OCI-M2 (cell line): ENCODE measurements at regions not wholly inside any gene's neighbourhood (a gene's known extent, or its start where the extent isn't known, plus 50 kb on each side); places are given as distances from the start of the nearest gene placed in this dataset.
"Not testable (repeated sequence)": the region's sequence is repeated elsewhere in the genome, so short reads cannot be mapped to it uniquely, and the experiment has no call there.

ENCODE experiments used
- DNase-seq: peaks from one replicate; lab custom pipeline; 2025; ENCODE audit not compliant: unreplicated experiment; lab: John Stamatoyannopoulos, UW

DNA sequence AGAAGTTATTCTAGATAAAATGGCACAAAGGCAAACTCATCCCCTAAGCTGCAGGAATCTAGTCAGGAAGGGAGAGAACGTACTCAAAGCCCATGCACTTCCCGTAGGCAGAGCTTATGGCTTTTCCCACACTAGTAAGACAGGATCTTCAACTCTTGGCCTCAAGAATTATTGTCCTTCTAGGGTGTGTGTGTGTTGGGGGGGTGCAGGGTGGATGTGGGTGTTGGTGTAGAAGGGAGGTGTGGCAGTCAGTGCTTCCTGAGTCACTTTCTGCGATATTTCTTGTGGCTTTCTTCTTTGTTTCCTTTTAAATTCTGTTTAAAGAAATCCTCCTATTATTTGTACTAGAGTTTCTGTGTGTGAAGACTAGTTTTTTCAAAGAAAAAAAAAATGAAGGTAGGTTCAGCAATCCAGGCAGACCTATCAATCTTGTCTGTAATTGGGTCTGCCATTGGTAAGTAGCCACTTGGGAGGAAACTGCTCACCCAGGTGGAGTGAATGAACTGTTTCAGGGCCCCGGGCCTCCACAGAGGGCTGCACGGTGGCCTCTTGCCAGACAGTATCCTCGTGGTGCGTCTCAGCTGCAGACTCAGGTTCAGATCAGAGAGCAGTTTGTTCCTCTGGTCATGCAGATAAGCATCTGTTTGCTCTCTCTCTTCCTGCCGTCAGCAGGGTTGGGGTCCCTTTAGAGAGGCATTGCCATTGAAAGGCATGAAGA lies 131.9 kb downstream of the NPR3 start:
- DNase-seq, result no peak

- DNase-seq, result no peak
These were observed 132.4 kb downstream of the NPR3 start for GRCh38 chr5:32843531-32843895.

GRCh38 chr5:32845171-32845570 lies 134.1 kb downstream of the NPR3 start:
- DNase-seq, result no peak

GRCh38 chr5:32848120-32848519 lies 137.0 kb downstream of the NPR3 start:
- no peak for DNase-seq

DNA sequence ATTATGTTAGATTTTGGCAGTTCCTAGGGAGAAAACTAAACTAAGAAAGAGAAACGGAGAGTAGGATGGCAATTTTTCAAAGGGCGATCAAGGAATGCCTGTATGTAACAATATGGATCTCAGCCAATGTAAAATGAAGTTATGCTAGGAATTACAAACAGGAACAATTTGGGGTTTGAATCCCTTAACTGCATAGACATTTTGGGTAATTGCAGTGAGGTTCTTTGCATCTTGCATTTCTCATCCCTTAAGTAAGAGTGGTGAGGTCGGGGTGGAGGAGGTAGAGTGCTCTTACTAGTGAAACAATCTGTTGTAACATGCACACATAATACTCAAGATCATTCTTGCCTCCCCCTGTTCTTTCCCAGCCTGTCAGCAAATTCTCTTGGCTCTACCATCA lies 137.6 kb downstream of the NPR3 start:
- no peak for DNase-seq

DNA sequence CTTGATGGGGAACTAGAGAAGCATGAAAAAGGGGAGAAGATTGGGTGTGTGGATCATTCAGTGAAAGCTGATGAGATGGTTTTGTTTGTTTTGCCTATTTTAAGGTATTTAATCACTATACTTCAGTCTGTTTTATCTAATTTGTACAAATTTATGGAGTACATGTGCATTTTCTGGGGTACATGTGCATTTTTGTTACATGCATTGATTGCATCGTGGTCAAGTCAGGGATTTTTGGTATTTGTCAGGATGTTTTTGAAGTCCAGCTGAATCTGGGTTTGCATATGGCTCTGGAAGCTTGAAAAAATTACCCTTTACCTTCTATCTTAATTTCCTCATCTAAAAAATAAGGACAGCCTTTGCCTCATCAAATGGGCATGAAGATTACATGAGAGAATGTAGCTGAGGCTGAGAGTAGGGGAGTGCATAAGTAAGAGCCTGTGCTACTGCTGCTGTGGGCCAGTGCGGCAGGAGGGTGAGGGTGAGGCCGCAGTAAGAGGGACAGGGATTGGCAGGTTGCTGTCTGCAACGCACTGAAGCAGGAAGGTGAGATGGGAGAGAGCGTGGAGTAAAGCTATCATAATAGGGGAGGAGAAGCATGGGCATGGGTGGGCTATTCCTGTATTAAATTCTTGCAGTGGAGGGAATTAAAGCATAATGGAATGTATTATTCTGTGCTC lies 139.8 kb downstream of the NPR3 start:
- no peak for DNase-seq

GRCh38 chr5:32851559-32852173 lies 140.5 kb downstream of the NPR3 start:
- DNase-seq, result no peak

GRCh38 chr5:32852535-32852934 lies 141.4 kb downstream of the NPR3 start:
- no peak for DNase-seq

- DNase-seq, result no peak
These were observed 141.9 kb downstream of the NPR3 start for GRCh38 chr5:32852976-32853375.

DNA sequence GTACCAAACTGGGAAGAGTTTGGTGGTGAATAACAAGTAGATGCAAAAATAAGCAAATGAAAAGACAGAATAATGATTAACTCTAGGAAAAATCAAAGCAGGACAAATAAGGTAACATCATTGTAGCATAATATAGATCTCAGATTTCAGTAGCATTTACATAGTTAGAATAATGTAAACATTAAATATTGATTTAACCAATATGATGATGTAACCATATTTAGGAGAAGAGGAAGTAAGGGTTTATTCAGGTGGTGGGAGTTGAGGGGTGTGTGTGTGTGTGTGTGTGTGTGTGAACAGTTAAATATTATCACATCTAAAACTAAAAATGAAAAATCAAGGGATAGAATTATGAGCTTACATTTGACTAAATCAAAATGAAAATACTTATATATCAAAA lies 143.4 kb downstream of the NPR3 start:
- DNase-seq, result no peak

- no peak for DNase-seq
These were observed 148.1 kb downstream of the NPR3 start for GRCh38 chr5:32859211-32859641.

GRCh38 chr5:32865475-32865874 lies 154.4 kb downstream of the NPR3 start:
- no peak for DNase-seq

- DNase-seq, result no peak
These were observed 155.0 kb downstream of the NPR3 start for GRCh38 chr5:32866138-32866537.

DNA sequence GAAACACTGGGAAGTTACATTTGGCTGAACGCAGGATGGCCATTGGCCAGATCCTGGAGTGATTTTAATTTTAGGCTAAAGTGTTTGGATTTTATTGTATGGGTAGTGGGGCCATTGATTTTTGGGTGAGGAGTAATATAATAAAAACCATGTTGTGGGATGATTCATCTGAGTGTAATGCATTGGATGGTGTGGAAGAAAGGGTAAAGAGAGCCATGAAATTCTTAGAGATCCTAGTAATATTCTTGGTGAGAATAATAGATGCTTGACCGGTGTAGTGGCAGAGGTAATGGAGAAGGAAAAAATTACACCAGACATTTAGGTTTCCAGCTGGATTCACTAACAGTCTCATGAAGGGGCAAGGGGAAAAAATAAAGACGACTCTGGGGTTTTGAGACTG lies 158.1 kb downstream of the NPR3 start:
- DNase-seq, result no peak

DNA sequence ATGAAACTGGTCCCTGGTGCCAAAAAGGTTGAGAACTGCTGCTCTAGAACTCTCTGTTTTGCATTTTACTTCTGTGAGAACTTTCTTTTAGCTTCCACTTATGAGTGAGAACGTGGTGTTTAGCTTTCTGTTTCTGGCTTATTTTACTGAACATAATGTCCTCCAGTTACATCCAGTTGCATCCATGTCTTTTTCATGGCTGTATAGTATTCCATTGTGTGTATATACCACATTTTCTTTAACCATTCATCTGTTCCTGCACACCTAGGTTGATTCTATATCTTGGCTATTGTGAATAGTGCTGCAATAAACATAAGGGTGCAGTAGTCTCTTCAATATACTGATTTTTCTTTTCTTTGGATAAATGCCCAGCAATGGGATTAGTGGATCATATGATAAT lies 165.7 kb downstream of the NPR3 start:
- DNase-seq, result no peak

- DNase-seq, result not testable (repeated sequence)
These were observed 168.2 kb downstream of the NPR3 start for GRCh38 chr5:32879364-32879763.

DNA sequence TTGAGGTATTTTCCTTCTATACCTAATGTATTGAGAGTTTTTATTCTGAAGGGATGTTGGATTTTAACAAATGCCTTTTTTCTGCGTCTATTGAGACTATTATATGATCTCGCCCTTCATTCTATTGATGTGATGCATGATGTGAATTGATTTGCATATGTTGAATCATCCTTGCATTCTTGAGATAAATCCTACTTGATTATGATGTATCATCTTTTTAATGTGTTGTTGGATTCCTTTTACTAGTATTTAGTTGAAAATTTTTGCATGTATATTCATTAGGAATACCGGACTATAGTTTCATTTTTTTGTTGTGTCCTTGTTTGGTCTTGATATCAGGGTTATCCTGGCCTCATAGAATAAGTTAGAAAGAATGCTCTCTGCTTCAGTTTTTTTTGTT lies 169.7 kb downstream of the NPR3 start:
- DNase-seq, result no peak

DNA sequence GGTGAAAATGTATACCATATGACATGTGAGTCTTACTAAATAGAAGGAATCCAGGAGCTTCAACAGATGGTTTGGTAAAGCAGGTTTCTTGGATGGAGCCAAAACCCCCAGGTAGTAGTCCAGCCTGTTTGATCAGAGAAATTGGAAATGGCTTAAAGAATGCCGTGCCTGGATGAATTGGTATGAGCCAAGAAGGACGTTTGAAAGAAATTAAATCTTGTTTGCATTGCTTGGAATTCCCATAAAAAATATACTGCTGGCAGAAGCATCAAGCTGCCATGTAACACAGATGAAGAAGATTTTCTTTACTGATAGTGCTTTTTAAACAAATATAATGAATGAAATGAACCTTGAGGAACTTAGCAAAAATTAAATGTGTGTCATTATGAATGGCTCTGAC lies 176.3 kb downstream of the NPR3 start:
- DNase-seq, result no peak

DNA sequence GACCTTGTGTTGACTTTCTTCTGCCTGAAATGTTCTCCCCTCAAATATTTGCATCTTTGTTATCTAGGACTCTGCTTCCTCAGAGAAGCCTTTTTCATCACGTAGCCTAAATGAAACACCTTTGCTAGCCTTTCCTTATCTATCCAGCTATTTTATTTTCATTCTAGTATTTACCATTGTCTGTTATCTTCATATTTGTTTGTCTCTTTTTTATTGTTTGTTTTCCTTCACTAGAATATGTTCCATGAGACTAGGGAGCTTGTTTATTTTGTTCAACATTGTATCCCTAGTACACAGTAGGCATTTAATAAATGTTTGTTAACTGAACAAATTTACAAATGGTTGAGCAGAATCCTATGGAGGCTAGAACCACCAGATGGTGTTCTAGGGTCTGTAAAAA lies 178.0 kb downstream of the NPR3 start:
- no peak for DNase-seq

DNA sequence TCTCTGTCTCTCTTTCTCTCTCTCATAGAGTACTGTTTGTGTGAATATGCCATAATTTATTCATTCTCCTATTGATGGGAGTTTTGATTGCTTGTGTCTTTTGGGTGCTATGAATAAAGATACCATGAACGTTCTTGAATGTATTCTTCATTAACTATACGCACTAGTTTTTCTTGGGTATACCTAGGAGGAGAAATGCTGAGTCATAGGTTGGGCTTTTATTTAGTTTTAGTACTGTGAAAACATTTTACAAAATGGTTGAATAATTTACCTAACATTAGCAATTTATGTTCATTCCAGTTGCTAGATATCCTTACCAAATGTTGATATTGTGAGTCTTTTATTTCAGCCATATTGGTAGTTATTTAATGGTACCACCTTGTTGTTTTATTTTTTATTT lies 192.5 kb downstream of the NPR3 start:
- DNase-seq, result no peak

DNA sequence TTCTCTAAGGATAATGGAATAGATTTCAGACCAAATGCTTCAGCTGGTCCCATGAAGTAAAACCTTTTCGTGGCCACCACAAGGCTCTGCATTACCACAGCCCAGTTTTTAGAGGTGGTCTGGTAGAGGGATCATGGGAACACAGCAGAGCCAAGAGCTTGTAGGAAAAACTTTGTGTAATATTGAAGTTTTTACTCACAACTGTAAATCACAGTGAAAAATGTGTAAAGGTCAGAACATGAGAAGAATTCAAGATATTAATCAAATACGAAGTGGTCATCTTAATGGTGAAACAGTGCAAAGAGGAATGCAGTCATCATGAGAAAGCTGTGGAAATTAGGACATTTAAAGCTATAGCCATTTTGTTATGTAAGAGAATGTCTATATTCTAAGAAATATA lies 197.5 kb downstream of the NPR3 start:
- no peak for DNase-seq

DNA sequence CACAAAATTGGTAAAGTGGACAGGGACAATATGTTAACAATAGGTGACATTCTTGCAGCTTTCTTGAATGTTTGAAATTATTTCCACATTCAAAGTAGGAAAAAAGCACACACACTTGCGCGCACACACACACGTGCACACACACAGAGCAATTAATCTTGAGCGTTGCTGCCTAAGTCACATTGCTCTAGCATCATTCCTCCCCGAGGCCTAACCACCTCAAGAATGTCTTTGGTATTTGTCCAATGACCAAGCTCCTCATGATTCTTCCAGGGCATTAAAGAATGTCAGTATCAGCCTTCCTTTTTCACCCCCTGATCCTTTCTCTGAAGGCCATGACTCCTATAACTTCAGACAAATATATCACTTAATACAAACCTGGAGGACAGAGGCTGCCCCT lies 198.1 kb downstream of the NPR3 start:
- no peak for DNase-seq
